Upper lobe of left lung (tissue), 4 donors: ENCODE measurements at regions not wholly inside any gene's neighbourhood (a gene's known extent, or its start where the extent isn't known, plus 50 kb on each side); places are given as distances from the start of the nearest gene placed in this dataset.

ENCODE experiments used
- POLR2A ChIP-seq, 4 donors: fragments of 450-650 bp; IDR thresholded peaks; one replicate each; pipeline ENCODE4 v1.5.1; 2016 to 2017; ENCODE audit warnings: antibody characterized with exemption in 4 of 4, mild to moderate bottlenecking in 2 of 4
- POLR2AphosphoS5 ChIP-seq, 2 donors: sonication (generic); formaldehyde crosslinking; IDR thresholded peaks; one replicate each; pipeline ENCODE4 v1.5.1; 2017; ENCODE audit warnings: antibody characterized with exemption in 2 of 2
- TF ChIP-seq, protein P1 (sequence below), 6 experiments: fragments of 450-650 bp in 4 of 6; fragments of 200-600 bp in 2 of 6; sonication (generic) in 2 of 6; IDR thresholded peaks; one replicate each; pipeline ENCODE4 v1.5.1; 2016 to 2019; ENCODE audit warnings: antibody characterized with exemption in 6 of 6

DNA sequence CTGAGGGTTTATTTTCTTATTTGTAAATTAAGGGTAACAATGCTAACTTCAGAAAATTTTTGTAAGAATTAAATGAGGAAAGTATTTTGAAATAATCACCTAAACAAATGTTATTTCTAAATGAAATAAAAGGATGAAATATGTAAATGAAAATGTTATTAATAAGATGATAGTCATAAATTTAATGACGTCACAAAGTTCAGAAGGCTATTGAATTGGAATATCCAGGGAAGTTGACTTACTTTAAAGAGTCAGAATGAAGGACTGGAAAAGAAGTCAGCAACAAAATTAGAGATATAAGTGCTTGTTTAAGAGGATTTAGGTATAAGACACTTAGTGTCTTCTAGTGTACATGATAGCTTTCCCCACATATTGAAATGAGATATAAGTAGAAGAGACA, 732.6 kb upstream of the CDH7 start:
- TF ChIP-seq, protein P1, sequence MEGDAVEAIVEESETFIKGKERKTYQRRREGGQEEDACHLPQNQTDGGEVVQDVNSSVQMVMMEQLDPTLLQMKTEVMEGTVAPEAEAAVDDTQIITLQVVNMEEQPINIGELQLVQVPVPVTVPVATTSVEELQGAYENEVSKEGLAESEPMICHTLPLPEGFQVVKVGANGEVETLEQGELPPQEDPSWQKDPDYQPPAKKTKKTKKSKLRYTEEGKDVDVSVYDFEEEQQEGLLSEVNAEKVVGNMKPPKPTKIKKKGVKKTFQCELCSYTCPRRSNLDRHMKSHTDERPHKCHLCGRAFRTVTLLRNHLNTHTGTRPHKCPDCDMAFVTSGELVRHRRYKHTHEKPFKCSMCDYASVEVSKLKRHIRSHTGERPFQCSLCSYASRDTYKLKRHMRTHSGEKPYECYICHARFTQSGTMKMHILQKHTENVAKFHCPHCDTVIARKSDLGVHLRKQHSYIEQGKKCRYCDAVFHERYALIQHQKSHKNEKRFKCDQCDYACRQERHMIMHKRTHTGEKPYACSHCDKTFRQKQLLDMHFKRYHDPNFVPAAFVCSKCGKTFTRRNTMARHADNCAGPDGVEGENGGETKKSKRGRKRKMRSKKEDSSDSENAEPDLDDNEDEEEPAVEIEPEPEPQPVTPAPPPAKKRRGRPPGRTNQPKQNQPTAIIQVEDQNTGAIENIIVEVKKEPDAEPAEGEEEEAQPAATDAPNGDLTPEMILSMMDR (IDR thresholded peaks at IDR 0.05), result no peak
- no peak for TF ChIP-seq POLR2AphosphoS5 (IDR thresholded peaks at IDR 0.05)
- no peak for TF ChIP-seq POLR2A (IDR thresholded peaks at IDR 0.05)
